ENCODE measurements at regions not wholly inside any gene's neighbourhood (a gene's known extent, or its start where the extent isn't known, plus 50 kb on each side); places are given as distances from the start of the nearest gene placed in this dataset.

DNA sequence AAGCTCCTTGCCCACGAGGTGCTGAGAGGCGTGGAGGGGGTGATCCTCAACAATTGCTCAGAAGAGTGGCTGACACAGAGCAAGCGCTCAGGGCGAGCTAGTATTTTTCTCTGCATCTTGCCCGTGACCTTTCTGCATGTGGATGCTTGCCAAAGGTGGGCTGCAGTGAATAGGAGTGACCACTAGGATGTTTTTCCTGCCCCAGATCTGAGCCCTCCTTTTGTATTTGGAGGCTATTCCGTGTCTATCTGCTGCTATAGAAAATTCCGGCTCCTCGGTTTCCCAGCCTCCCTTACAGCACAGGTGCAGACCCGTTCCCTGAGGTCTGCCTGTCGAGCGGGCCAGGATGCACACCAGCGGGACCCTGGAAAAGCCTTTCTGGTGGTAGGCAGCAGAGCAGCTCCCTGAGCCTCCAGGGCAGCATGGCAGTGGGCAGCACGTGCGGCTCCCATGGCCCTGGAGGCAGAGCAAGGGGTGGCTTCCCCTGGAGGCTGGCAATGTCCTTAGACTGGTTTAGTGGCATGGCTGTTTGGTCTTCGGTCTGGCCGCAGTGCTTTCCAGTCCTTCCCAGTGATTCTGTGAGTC, 145.1 kb upstream of the PCBD1 start:
- H3K4me3 ChIP-seq (ENCODE audit: low read depth, low read length): no peak overlapping the region
- TF ChIP-seq, protein P1, sequence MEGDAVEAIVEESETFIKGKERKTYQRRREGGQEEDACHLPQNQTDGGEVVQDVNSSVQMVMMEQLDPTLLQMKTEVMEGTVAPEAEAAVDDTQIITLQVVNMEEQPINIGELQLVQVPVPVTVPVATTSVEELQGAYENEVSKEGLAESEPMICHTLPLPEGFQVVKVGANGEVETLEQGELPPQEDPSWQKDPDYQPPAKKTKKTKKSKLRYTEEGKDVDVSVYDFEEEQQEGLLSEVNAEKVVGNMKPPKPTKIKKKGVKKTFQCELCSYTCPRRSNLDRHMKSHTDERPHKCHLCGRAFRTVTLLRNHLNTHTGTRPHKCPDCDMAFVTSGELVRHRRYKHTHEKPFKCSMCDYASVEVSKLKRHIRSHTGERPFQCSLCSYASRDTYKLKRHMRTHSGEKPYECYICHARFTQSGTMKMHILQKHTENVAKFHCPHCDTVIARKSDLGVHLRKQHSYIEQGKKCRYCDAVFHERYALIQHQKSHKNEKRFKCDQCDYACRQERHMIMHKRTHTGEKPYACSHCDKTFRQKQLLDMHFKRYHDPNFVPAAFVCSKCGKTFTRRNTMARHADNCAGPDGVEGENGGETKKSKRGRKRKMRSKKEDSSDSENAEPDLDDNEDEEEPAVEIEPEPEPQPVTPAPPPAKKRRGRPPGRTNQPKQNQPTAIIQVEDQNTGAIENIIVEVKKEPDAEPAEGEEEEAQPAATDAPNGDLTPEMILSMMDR (IDR thresholded peaks at IDR 0.05; ENCODE audit: low read depth, low read length, missing control alignments): peak; percentile 24
- H3K27me3 ChIP-seq (replicated peaks): no peaks in the 10 kb centered on the region
- H3K36me3 ChIP-seq (replicated peaks): no peaks in the 10 kb centered on the region
- no peak for DNase-seq
- no peak overlapping the region for H3K27ac ChIP-seq
- in situ Hi-C loops (cut with HindIII; ENCODE audit: low pct_ligation_motif_present, low sequenced_read_pairs): no loop called here

DNA sequence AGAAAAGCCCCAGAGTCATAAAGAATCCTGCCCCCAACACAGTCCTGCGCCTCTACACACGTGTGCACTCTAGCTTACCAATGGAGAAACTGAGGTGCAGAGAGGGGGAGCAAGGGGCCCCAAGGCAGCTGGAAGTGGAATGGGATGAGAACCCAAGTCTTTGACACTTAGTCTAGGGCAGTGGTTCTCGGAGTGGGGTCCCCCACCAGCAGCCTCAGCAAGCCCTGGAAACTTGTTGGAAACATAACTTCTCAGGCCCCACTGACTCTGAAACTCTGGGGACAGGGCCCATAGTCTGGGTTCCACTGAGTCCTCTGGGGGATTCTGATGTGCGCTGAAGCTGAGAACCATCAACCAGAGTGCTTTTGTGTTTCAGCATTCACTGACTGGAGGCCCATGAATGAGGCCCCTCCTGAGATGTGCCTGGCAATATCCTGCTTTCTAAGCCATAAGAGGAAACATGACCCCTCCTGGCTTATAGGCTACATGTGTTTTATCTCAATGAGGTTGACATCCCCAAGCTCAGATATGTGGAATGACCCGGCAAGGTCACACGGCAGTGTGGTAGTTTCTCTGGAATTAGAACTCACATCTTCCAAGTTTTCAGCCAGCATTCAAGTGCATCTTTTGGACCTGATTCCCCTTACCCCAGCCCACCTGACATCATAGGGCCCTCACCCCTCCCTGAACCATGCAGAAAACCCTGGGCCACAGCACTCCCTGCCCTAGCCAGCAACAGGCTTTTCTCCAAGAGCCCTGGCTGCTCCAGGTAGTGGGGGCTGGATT, 147.3 kb upstream of the PCBD1 start:
- Histone ChIP-seq H3K36me3 (replicated peaks) (no peaks in the 10 kb centered on the region), H3K27me3 (replicated peaks) (no peaks in the 10 kb centered on the region), H3K27ac (no peak overlapping the region), H3K4me3 (ENCODE audit: low read depth, low read length) (no peak overlapping the region)
- in situ Hi-C loops (cut with HindIII; ENCODE audit: low pct_ligation_motif_present, low sequenced_read_pairs): no loop called here
- DNase-seq: no peak
- TF ChIP-seq, protein P1 (IDR thresholded peaks at IDR 0.05; ENCODE audit: low read depth, low read length, missing control alignments): no peak

DNA sequence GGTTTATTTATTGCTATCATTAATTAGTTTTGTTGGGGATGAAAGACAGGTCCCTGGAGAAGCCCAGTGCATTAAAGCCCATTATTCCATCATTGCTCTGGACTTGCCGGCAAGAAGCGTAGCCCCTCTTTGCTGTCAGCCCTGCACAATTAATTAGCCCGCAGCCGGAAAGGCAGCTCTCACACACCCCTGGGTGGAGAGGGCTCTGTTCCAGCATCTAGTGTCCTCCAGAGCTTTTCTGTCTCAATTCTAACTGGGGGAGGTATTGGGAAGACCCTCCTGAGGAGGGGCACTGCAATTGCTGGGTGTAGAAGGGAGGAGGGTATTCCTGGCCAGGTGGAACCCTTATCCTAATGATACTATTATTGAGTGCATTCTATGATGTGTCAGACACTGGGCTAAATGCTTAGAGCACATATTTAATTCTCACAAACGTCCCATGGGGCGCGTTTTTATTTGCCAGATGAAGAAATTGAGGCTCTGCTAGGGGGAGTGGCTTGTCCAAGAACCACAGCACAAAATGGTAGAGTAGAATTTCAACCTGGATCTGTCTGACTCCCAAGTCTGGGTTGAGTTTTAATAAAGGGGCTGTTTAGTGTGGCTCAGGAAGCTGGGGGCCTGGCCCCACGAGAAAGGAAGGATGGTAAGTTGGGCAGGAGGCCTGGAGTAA, 148.1 kb upstream of the PCBD1 start:
- Histone ChIP-seq H3K27ac (no peak overlapping the region), H3K36me3 (replicated peaks) (no peaks in the 10 kb centered on the region), H3K27me3 (replicated peaks) (no peaks in the 10 kb centered on the region), H3K4me3 (ENCODE audit: low read depth, low read length) (no peak overlapping the region)
- in situ Hi-C loops (cut with HindIII; ENCODE audit: low pct_ligation_motif_present, low sequenced_read_pairs): no loop called here
- DNase-seq: no peak
- TF ChIP-seq, protein P1 (IDR thresholded peaks at IDR 0.05; ENCODE audit: low read depth, low read length, missing control alignments): no peak

DNA sequence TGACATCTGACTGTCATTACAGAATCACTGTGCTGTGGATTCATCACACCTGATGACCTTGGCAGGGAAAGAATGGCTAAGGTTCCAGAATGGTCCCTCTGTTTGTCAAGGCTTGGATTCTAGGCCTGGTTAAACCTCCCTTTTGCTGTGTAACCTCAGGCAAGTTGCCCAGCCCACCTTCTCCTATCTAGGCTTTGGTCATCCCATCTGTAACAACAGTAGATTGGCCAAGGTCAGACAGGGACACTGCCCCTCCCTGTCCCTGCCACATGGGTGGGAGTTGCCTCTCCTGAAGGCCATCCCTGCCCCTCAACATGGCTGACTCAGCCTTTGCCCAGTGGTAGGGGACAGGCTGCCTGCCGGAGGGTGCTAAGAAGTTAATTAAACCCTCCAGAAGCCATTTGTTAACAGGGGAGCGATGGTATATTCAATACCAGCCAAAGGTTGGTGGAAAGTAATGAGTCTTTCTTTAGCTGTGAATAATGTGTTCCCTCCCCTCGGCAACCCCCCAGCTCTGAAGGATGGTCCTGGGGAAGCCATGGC, 149.8 kb upstream of the PCBD1 start:
- in situ Hi-C loops (cut with HindIII; ENCODE audit: low pct_ligation_motif_present, low sequenced_read_pairs): no loop called here
- Histone ChIP-seq H3K36me3 (replicated peaks) (no peaks in the 10 kb centered on the region), H3K4me3 (ENCODE audit: low read depth, low read length) (no peak overlapping the region), H3K27me3 (replicated peaks) (peaks cover 5% of the 10 kb centered on the region), H3K27ac (no peak overlapping the region)
- TF ChIP-seq, protein P1 (IDR thresholded peaks at IDR 0.05; ENCODE audit: low read depth, low read length, missing control alignments): no peak
- no peak for DNase-seq

DNA sequence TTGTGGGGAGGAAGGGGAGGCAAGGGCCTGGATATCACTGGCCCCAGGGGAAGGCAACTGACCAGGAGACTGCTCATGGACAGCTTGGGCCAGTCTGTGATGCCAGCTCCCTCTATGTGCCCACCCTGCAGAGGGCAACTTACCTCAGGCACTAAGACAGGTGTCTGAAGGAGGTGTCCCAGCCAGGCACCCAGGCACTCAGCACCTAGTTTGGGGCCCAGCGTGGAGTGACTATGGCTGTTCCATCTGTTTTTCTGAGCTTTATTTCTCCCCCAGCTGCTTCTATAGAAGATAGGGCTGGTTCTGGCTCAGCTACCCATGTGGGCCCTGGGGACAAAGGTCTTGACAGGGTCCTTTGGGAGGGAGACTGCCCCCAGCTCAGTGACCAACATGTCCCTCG, 150.6 kb upstream of the PCBD1 start:
- Histone ChIP-seq H3K36me3 (replicated peaks) (no peaks in the 10 kb centered on the region), H3K27ac (no peak overlapping the region), H3K4me3 (ENCODE audit: low read depth, low read length) (no peak overlapping the region), H3K27me3 (replicated peaks) (peaks cover 5% of the 10 kb centered on the region)
- no peak for DNase-seq
- TF ChIP-seq, protein P1 (IDR thresholded peaks at IDR 0.05; ENCODE audit: low read depth, low read length, missing control alignments): no peak
- in situ Hi-C loops (cut with HindIII; ENCODE audit: low pct_ligation_motif_present, low sequenced_read_pairs): no loop called here

All from brain microvascular endothelial cell (primary cell).